Stomach (tissue), 8 donors: ENCODE measurements at regions not wholly inside any gene's neighbourhood (a gene's known extent, or its start where the extent isn't known, plus 50 kb on each side); places are given as distances from the start of the nearest gene placed in this dataset.

Source experiments
- DNase-seq, 2 donors: peaks; one replicate each; pipeline versions ENCODE4 v3.0.0 to v3.0.0-alpha.2; 2013 to 2019
- H3K27ac ChIP-seq, 5 donors: fragments of 200-600 bp in 4 of 5; sonication (generic) in 4 of 5; one replicate each; pipeline ENCODE4 v1.5.1; 2013 to 2019; ENCODE audit warnings: mild to moderate bottlenecking in 1 of 5, moderate library complexity in 1 of 5
- H3K27me3 ChIP-seq, 3 donors: fragments of 200-600 bp; sonication (generic); one replicate each; pipeline ENCODE4 v1.5.1; 2017 to 2019; ENCODE audit warnings: mixed run types in 1 of 3
- H3K36me3 ChIP-seq, 4 donors: fragments of 200-600 bp; sonication (generic); 1 replicate in 3 of 4; 2 replicates in 1 of 4; pipeline ENCODE4 v1.5.1; 2016 to 2019
- H3K4me1 ChIP-seq, 4 donors: fragments of 200-600 bp; sonication (generic); one replicate each; pipeline ENCODE4 v1.5.1; 2016 to 2019
- H3K4me3 ChIP-seq, 4 donors: fragments of 200-600 bp; sonication (generic) in 3 of 4; one replicate each; pipeline ENCODE4 v1.5.1; 2016 to 2019; ENCODE audit warnings: mild to moderate bottlenecking in 1 of 4
- H3K9me3 ChIP-seq, 4 donors: fragments of 200-600 bp; sonication (generic); one replicate each; pipeline ENCODE4 v1.5.1; 2016 to 2019
- CTCF ChIP-seq, 7 experiments: fragments of 450-650 bp in 4 of 7; fragments of 200-600 bp in 3 of 7; sonication (generic) in 3 of 7; IDR thresholded peaks; one replicate each; pipeline ENCODE4 v1.5.1; 2016 to 2019; ENCODE audit warnings: antibody characterized with exemption in 7 of 7, control low read depth in 2 of 7, mild to moderate bottlenecking in 1 of 7
- EP300 ChIP-seq: sonication (generic); formaldehyde crosslinking; IDR thresholded peaks from one replicate; pipeline ENCODE4 v1.6.1; 2017; ENCODE audit warnings: antibody characterized with exemption
- POLR2A ChIP-seq, 4 donors: fragments of 450-650 bp; IDR thresholded peaks; one replicate each; pipeline ENCODE4 v1.6.1; 2016; ENCODE audit warnings: antibody characterized with exemption in 4 of 4, control low read depth in 2 of 4, mild to moderate bottlenecking in 1 of 4, moderate library complexity in 1 of 4
- POLR2AphosphoS5 ChIP-seq, 3 donors: sonication (generic); formaldehyde crosslinking; IDR thresholded peaks; one replicate each; pipeline ENCODE4 v1.6.1; 2016; ENCODE audit warnings: antibody characterized with exemption in 3 of 3
- WGBS, 5 donors: extraction: QIAGEN DNeasy Blood & Tissue Kit in 3 of 5; methylation state at CpG; one replicate each; pipeline versions ENCODE4 v1.1.5 to v1.1.7; 2013 to 2018; 5-methylcytosine and 5-hydroxymethylcytosine counted together
- intact Hi-C: fragments of 100-400 bp; cut with DNase I; formaldehyde crosslinking; loops from one replicate; pipeline ENCODE4 v1.15.1; 2023; ENCODE audit warnings: low total_unique reads
- donor health status: healthy with polysubstance abuse.
- donor health status: Bipolar disorder and iron deficiency.
- donor health status: healthy.

- H3K27me3 ChIP-seq, result peaks cover 0 to 4% (median 0%) of the 10 kb centered on the region in 3 donors
- H3K9me3 ChIP-seq, result no peaks in the 10 kb centered on the region
- intact Hi-C loops, result no loop called here
- WGBS, 5 donors, result 67 to 80% (median 72%) methylated on average over 2 to 3 of the region's 3 CpGs
- no peaks in the 10 kb centered on the region for H3K36me3 ChIP-seq
- TF ChIP-seq CTCF (IDR thresholded peaks at IDR 0.05) (no peak), EP300 (no peak), POLR2AphosphoS5 (IDR thresholded peaks at IDR 0.05) (no peak), POLR2A (IDR thresholded peaks at IDR 0.05) (no peak)
- no peaks in the 10 kb centered on the region for H3K4me1 ChIP-seq
- no peak overlapping the region for H3K4me3 ChIP-seq
- no peak overlapping the region for H3K27ac ChIP-seq
- DNase-seq, result no peak
These were observed 409.0 kb downstream of the VPS13C start for GRCh38 chr15:61651267-61651666.

- TF ChIP-seq CTCF (IDR thresholded peaks at IDR 0.05), result no peak
- TF ChIP-seq POLR2AphosphoS5 (IDR thresholded peaks at IDR 0.05), result no peak
- TF ChIP-seq EP300, result no peak
- no peak for TF ChIP-seq POLR2A (IDR thresholded peaks at IDR 0.05)
- no peak for DNase-seq
- Histone ChIP-seq H3K4me1 (no peaks in the 10 kb centered on the region), H3K36me3 (no peaks in the 10 kb centered on the region), H3K4me3 (no peak overlapping the region), H3K27me3 (peaks cover 0 to 8% (median 0%) of the 10 kb centered on the region in 3 donors), H3K9me3 (no peaks in the 10 kb centered on the region), H3K27ac (no peak overlapping the region)
- 75 to 88% (median 80%) methylated on average over 5 of the region's 5 CpGs for WGBS, 5 donors
- intact Hi-C loops, result no loop called here
These were observed 411.2 kb downstream of the VPS13C start for GRCh38 chr15:61649046-61649445.

- intact Hi-C loops, result no loop called here
- Histone ChIP-seq H3K9me3 (no peaks in the 10 kb centered on the region), H3K4me1 (no peaks in the 10 kb centered on the region), H3K27ac (no peak overlapping the region), H3K27me3 (peaks cover 0 to 4% (median 0%) of the 10 kb centered on the region in 3 donors), H3K36me3 (no peaks in the 10 kb centered on the region), H3K4me3 (no peak overlapping the region)
- WGBS, 5 donors, result 66 to 81% (median 74%) methylated on average over 4 of the region's 4 CpGs
- DNase-seq, result no peak
- no peak for TF ChIP-seq POLR2A (IDR thresholded peaks at IDR 0.05)
- TF ChIP-seq POLR2AphosphoS5 (IDR thresholded peaks at IDR 0.05), result no peak
- no peak for TF ChIP-seq EP300
- no peak for TF ChIP-seq CTCF (IDR thresholded peaks at IDR 0.05)
These were observed 415.4 kb upstream of the RORA start for GRCh38 chr15:61644550-61644949.

GRCh38 chr15:61641645-61642044 lies 412.5 kb upstream of the RORA start:
- no peaks in the 10 kb centered on the region for H3K4me1 ChIP-seq

More at GRCh38 chr15:61641645-61642044, 412.5 kb upstream of the RORA start:
- no peak overlapping the region for H3K27ac ChIP-seq
- H3K4me3 ChIP-seq, result no peak overlapping the region
- DNase-seq, result no peak
- intact Hi-C loops, result no loop called here
- H3K9me3 ChIP-seq, result no peaks in the 10 kb centered on the region
- no peaks in the 10 kb centered on the region for H3K36me3 ChIP-seq
- TF ChIP-seq CTCF (IDR thresholded peaks at IDR 0.05) (no peak), EP300 (no peak), POLR2AphosphoS5 (IDR thresholded peaks at IDR 0.05) (no peak)
- H3K27me3 ChIP-seq, result peaks cover 0 to 4% (median 0%) of the 10 kb centered on the region in 3 donors
- 85 to 92% (median 88%) methylated on average over 6 of the region's 6 CpGs for WGBS, 5 donors
